ENCODE measurements at regions not wholly inside any gene's neighbourhood (a gene's known extent, or its start where the extent isn't known, plus 50 kb on each side); places are given as distances from the start of the nearest gene placed in this dataset.

DNA sequence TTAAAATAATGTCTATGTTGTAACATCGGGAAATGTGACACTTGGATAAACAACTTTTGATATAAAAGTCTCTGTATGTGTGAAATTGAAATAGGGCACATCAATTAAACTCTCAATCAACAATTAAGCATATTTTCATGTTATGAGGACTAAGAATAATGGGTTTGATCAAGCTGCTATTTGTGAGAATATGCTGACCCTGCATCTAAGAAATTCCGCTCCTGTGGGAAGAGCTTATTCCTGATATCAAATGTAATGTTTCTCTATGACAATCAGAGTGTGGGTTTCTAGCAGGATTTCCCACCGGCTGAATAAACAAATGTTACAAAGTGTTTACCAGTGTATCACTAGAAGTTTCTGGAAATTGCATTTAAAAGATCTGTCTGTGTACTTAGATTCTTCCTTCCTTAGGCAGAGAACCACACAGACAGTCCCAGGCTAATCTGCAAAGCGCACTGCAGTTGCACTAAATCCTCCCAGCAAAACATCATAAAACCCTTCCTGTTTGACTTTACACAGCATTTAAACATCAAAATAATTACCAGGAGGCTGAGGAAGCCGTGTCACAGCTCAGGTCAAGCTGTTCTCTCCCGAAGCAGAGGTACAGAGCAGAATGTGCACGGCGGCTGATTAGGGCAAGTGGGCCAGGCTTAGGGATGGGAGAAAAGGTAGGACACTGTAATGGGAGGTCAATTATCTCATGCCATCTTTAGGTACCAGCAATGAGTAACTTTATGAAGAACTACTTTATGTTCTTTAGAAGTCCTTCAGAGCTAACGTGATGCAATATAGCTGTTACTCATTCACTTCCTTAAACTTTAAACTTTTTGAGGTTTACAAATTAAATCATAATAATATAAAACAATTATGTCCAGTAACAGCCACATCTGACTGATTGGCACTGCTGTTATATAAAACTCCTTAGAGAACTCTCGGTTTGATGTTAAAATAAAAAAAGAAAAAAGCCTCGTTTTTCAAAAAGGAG is 109.1 kb upstream of the CTTNBP2 start:
- DNase-seq (no peak), ATAC-seq (ENCODE audit: low read depth) (no peak)
- Histone ChIP-seq H3K9ac (ENCODE audit: low read length) (no peak overlapping the region), H3K4me2 (replicated peaks; ENCODE audit: low read depth, low read length, poor library complexity, severe bottlenecking) (no peak overlapping the region), H2AFZ (ENCODE audit: insufficient read depth, low read depth, low read length, poor library complexity, severe bottlenecking) (no peak overlapping the region), H3K27me3 (replicated peaks in 1 of 4; ENCODE audit: control extremely low read depth in 1 of 4, control insufficient read depth in 3 of 4, insufficient read depth in 4 of 4, low read length in 3 of 4) (no peaks in the 10 kb centered on the region), H3K9me3 (ENCODE audit: control extremely low read depth in 1 of 3, control insufficient read depth in 2 of 3, insufficient read depth in 1 of 3, low read length in 2 of 3) (no peaks in the 10 kb centered on the region), H3K4me3 (ENCODE audit: control extremely low read depth in 1 of 5, extremely low read depth in 1 of 5, insufficient read depth in 1 of 5, low read depth in 2 of 5, low read length in 4 of 5) (no peak overlapping the region), H3K36me3 (replicated peaks in 1 of 2; ENCODE audit: control extremely low read depth in 1 of 2, control insufficient read depth in 1 of 2, extremely low read depth in 1 of 2, insufficient read depth in 2 of 2, low read length in 1 of 2) (no peaks in the 10 kb centered on the region), H3K4me1 (ENCODE audit: control insufficient read depth in 2 of 2, insufficient read depth in 2 of 2, low read length in 2 of 2) (no peaks in the 10 kb centered on the region), H3K27ac (ENCODE audit: low read length in 2 of 2) (no peak overlapping the region), H4K20me1 (ENCODE audit: control insufficient read depth, insufficient read depth, low read length, poor library complexity, severe bottlenecking) (no peaks in the 10 kb centered on the region), H3K79me2 (ENCODE audit: control insufficient read depth, insufficient read depth, low read length) (no peaks in the 10 kb centered on the region)
- 100% methylated on average over 1 of the region's 11 CpGs for WGBS (ENCODE audit: insufficient coverage)
- H3K9me3 Mint-ChIP-seq (ENCODE audit: insufficient read depth) = peaks cover 3% of the 10 kb centered on the region
- no peaks in the 10 kb centered on the region for H3K27me3 Mint-ChIP-seq
- TF ChIP-seq CTCF (IDR thresholded peaks at IDR 0.05) (no peak), EZH2 (IDR thresholded peaks at IDR 0.05; ENCODE audit: borderline replicate concordance, insufficient read depth, low read depth, low read length, poor library complexity, severe bottlenecking) (no peak)
- no peaks in the 10 kb centered on the region for H3K4me1 Mint-ChIP-seq
- POLR2A ChIA-PET = no interaction called here
- H3K27ac Mint-ChIP-seq = no peak overlapping the region
- CTCF ChIA-PET = no interaction called here
- H3K4me3 Mint-ChIP-seq = no peak overlapping the region
- intact Hi-C loops (cut with micrococcal nuclease) = no loop called here

DNA sequence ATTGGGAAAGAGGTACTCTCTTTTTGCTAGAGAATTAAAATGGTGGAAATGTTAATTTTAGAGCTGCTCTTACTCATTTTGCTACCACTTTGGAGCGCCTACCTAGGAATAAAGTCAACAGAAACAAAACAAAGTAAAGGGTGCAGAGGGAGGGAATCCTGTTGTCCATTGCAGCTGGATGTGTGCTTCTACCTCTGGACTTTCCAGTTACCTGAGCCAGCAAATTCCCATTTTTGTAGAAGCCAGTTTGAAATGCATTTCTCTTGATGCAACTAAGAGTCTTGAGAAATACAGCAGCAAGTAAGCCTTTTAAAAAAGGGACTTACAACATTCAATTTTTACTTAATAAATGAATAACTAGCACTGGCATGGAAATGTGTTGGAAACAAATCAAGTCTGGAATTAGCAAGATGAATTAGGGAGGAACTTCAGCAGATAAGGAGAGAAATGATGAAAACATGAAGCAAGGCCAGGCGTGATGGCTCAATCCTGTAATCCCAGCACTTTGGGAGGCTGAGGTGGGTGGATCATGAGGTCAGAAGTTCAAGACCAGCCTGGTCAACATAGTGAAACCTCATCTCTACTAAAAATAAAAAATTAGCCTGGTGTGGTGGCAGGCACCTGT is 113.5 kb upstream of the CTTNBP2 start:
- H3K9me3 ChIP-seq (ENCODE audit: control extremely low read depth in 1 of 3, control insufficient read depth in 2 of 3, insufficient read depth in 1 of 3, low read length in 2 of 3) = no peaks in the 10 kb centered on the region
- TF ChIP-seq CTCF (IDR thresholded peaks at IDR 0.05) (no peak), EZH2 (IDR thresholded peaks at IDR 0.05; ENCODE audit: borderline replicate concordance, insufficient read depth, low read depth, low read length, poor library complexity, severe bottlenecking) (no peak)
- ATAC-seq (ENCODE audit: low read depth) = no peak
- no peak for DNase-seq
- no peak overlapping the region for H3K9ac ChIP-seq (ENCODE audit: low read length)
- Mint-ChIP-seq H3K9me3 (ENCODE audit: insufficient read depth) (peaks cover 3% of the 10 kb centered on the region), H3K4me3 (no peak overlapping the region), H3K27me3 (no peaks in the 10 kb centered on the region), H3K27ac (no peak overlapping the region), H3K4me1 (no peaks in the 10 kb centered on the region)
- intact Hi-C loops (cut with micrococcal nuclease) = no loop called here
- H3K79me2 ChIP-seq (ENCODE audit: control insufficient read depth, insufficient read depth, low read length) = no peaks in the 10 kb centered on the region
- ChIA-PET POLR2A (no interaction called here), CTCF (no interaction called here)
- H3K4me3 ChIP-seq (ENCODE audit: control extremely low read depth in 1 of 5, extremely low read depth in 1 of 5, insufficient read depth in 1 of 5, low read depth in 2 of 5, low read length in 4 of 5) = no peak overlapping the region
- no peak overlapping the region for H3K27ac ChIP-seq (ENCODE audit: low read length in 2 of 2)
- H3K4me2 ChIP-seq (replicated peaks; ENCODE audit: low read depth, low read length, poor library complexity, severe bottlenecking) = no peak overlapping the region
- H4K20me1 ChIP-seq (ENCODE audit: control insufficient read depth, insufficient read depth, low read length, poor library complexity, severe bottlenecking) = no peaks in the 10 kb centered on the region
- H2AFZ ChIP-seq (ENCODE audit: insufficient read depth, low read depth, low read length, poor library complexity, severe bottlenecking) = no peak overlapping the region
- H3K36me3 ChIP-seq (replicated peaks in 1 of 2; ENCODE audit: control extremely low read depth in 1 of 2, control insufficient read depth in 1 of 2, extremely low read depth in 1 of 2, insufficient read depth in 2 of 2, low read length in 1 of 2) = no peaks in the 10 kb centered on the region
- H3K27me3 ChIP-seq (replicated peaks in 1 of 4; ENCODE audit: control extremely low read depth in 1 of 4, control insufficient read depth in 3 of 4, insufficient read depth in 4 of 4, low read length in 3 of 4) = no peaks in the 10 kb centered on the region
- WGBS (ENCODE audit: insufficient coverage) = 100% methylated on average over 1 of the region's 2 CpGs
- H3K4me1 ChIP-seq (ENCODE audit: control insufficient read depth in 2 of 2, insufficient read depth in 2 of 2, low read length in 2 of 2) = no peaks in the 10 kb centered on the region

All from B cell (primary cell).